HUES6 (cell line): ENCODE measurements at regions not wholly inside any gene's neighbourhood (a gene's known extent, or its start where the extent isn't known, plus 50 kb on each side); places are given as distances from the start of the nearest gene placed in this dataset.
"Not testable (repeated sequence)": the region's sequence is repeated elsewhere in the genome, so short reads cannot be mapped to it uniquely, and the experiment has no call there.

Experiments
- H3K27ac ChIP-seq: 2 replicates; pipeline ENCODE4 v1.7.0; 2013; ENCODE audit warnings: low read depth, mild to moderate bottlenecking, low read length, inconsistent platforms
- H3K27me3 ChIP-seq: 2 replicates; pipeline ENCODE4 v1.6.1; 2013; ENCODE audit warnings: low read length; ENCODE audit not compliant: control insufficient read depth, insufficient read depth
- H3K36me3 ChIP-seq: 2 replicates; pipeline ENCODE4 v1.6.1; 2013; ENCODE audit warnings: low read length; ENCODE audit not compliant: control insufficient read depth, insufficient read depth
- H3K4me1 ChIP-seq: 2 replicates; pipeline ENCODE4 v1.6.1; 2013; ENCODE audit warnings: low read length; ENCODE audit not compliant: control insufficient read depth, insufficient read depth
- H3K4me3 ChIP-seq: 2 replicates; pipeline ENCODE4 v1.5.1; 2013; ENCODE audit warnings: low read depth, low read length
- H3K9ac ChIP-seq: one replicate; pipeline ENCODE4 v1.6.1; 2013; ENCODE audit warnings: mild to moderate bottlenecking, low read length
- H3K9me3 ChIP-seq: 2 replicates; pipeline ENCODE4 v1.6.1; 2013; ENCODE audit warnings: low read depth, low read length; ENCODE audit not compliant: control insufficient read depth, insufficient read depth

DNA sequence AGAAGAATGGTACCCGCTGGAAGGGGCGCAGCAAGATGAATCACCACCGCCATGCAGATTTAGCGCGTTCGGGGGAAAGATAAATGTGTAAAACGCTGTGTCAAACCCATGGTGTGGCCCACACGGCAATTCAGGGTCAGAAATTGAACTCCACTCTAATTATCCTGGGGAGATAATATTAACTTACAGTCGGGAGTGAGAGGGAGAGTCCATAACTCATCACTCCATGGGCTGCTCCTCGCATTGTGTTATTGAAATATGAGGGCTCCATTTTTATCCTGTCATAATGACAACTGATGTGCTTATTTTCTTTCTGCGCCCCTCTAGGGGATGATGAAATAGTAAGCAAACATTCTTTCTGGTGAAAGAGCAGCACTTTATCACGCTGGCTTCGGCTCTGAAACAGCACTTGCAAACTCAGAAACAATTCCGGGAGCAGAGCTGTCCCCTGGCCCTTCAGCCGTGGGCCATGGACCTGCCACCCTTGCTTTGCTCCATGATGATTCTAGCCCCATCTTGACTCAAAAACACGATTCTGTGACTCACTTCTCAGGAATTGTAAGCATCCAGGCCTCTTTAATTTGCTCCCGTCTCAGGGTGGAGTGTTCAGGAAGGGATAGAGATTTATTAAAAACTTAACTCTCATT lies 431.6 kb downstream of the IRX1 start:
- Histone ChIP-seq H3K27ac (no peak overlapping the region), H3K36me3 (no peaks in the 10 kb centered on the region), H3K27me3 (no peaks in the 10 kb centered on the region), H3K4me1 (no peaks in the 10 kb centered on the region), H3K4me3 (no peak overlapping the region), H3K9ac (no peak overlapping the region), H3K9me3 (0 out of 2 replicates have a peak, but pooled peaks cover 5% of the 10 kb centered on the region)

DNA sequence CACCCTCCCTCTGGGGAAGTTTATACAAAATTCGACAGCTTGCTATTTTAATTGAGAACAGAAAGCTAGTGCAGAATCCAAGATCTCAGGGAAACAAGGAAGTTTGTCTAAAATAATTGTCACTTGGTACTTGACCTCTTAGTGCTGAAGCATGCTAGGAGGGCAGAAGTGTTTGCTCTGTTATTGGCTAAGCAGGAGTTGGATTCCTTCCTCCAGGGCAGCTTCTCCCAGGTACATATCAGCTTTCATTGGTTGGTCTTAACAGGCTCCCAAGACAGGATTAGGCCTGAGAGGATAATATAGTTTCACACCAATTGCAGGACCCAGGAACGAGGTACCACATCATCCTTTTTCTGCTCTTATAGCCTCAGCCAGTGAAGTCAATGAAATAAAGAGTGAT lies 432.8 kb downstream of the IRX1 start:
- Histone ChIP-seq H3K9ac (no peak overlapping the region), H3K4me1 (no peaks in the 10 kb centered on the region), H3K4me3 (no peak overlapping the region), H3K27me3 (no peaks in the 10 kb centered on the region), H3K27ac (no peak overlapping the region), H3K36me3 (no peaks in the 10 kb centered on the region), H3K9me3 (0 out of 2 replicates have a peak, but pooled peaks cover 5% of the 10 kb centered on the region)

DNA sequence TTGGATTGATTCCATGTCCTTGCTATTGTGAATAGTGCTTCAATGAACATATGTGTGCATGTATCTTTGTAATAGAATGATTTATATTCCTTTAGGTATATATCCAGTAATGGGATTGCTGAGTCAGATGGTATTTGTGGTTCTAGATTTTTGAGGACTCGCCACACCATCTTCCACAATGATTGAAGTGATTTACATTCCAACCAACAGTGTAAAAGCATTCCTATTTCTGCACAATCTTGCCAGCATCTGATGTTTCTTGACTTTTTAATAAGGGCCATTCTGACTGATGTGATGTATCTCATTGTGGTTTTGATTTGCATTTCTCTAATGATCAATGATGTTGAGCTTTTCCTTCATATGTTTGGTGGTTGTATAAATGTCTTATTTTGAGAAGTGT lies 437.9 kb downstream of the IRX1 start:
- H3K9me3 ChIP-seq, H3K27ac ChIP-seq, H3K4me3 ChIP-seq, H3K4me1 ChIP-seq, H3K36me3 ChIP-seq, H3K27me3 ChIP-seq, H3K9ac ChIP-seq: not testable (repeated sequence)

DNA sequence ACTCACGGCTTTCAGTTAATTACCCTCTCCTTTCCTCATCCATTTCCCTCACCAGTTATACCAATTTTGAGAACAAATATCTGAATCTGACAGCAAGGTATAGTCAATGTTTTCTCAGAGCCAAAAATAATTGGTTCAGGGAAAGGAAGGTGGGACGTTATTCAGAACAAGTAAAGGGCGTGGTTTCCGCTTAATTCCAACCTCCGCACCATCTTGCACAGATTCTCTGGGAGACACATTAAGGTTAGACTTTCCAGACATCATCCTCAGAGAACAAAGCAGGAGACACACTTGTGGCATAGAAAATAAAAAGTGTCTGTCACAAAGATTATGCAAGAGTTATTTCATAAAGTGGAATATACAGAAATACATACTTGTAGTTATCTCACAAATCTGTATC lies 441.2 kb downstream of the IRX1 start:
- Histone ChIP-seq H3K4me1 (no peaks in the 10 kb centered on the region), H3K27me3 (no peaks in the 10 kb centered on the region)

DNA sequence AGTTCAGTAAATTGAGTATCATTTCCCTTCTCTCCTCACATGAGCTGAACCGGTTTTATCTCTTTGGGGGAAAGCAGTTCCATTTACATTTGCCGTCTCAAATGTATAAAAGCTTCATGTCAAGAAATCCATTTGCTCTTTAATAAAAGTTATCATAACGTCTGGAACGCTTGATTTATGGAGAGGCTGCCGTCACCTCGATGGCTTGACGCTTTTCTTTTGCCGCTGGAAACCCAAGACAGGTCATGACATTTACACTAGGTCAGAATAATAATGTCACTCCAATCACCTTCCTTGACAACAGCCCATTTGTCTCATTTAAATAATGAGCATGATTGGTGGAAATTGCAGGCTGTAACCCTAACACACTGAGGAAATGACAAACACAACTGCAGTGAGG lies 443.4 kb downstream of the IRX1 start:
- H3K9me3 ChIP-seq = no peaks in the 10 kb centered on the region
- no peaks in the 10 kb centered on the region for H3K4me1 ChIP-seq
- no peaks in the 10 kb centered on the region for H3K27me3 ChIP-seq
- H3K4me3 ChIP-seq = no peak overlapping the region
- H3K9ac ChIP-seq = no peak overlapping the region
- no peaks in the 10 kb centered on the region for H3K36me3 ChIP-seq
- H3K27ac ChIP-seq = no peak overlapping the region

More for the DNA sequence above, 441.2 kb downstream of the IRX1 start:
- Histone ChIP-seq H3K9ac (no peak overlapping the region), H3K9me3 (no peaks in the 10 kb centered on the region), H3K4me3 (no peak overlapping the region), H3K27ac (no peak overlapping the region), H3K36me3 (no peaks in the 10 kb centered on the region)

DNA sequence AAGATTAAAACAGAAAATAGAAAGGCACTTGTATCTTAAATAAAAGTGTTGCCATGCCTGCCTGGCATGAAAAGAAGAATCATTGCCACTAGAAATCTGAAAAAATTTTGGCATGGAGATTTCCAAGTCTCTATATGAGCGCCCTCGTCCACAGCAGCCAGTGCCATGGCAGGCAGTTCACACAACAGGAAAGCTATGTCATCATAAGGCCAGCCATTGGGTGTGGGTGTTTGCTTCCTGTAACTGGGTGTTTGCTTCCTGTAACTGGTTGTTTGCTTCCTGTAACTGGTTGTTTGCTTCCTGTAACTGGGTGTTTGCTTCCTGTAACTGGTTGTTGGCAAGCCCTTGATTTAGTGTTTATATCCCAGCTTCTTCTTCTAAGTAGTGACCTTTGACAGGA lies 446.7 kb downstream of the IRX1 start:
- Histone ChIP-seq H3K9me3 (no peaks in the 10 kb centered on the region), H3K36me3 (no peaks in the 10 kb centered on the region), H3K27me3 (no peaks in the 10 kb centered on the region), H3K9ac (no peak overlapping the region), H3K27ac (no peak overlapping the region), H3K4me1 (no peaks in the 10 kb centered on the region), H3K4me3 (no peak overlapping the region)

DNA sequence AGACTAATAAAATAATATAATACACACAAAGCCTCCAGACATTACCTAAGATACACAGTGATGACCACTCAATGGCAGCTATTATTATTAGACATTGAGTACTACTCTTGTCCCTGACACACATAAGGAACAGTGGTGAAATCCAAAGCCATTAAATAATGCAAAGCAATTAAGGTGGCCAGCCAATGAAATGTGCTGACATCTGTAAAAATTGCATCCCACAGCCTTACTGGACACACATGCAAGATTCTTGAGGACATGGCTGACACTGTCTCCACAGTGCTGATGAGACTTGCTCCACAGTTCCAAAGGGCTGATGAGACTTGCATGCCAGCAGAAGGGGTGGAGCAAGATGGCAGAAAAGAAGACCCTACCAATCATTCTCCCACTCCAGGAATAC lies 447.5 kb downstream of the IRX1 start:
- no peak overlapping the region for H3K4me3 ChIP-seq
- no peak overlapping the region for H3K9ac ChIP-seq
- no peak overlapping the region for H3K27ac ChIP-seq
- no peaks in the 10 kb centered on the region for H3K9me3 ChIP-seq
- no peaks in the 10 kb centered on the region for H3K27me3 ChIP-seq
- no peaks in the 10 kb centered on the region for H3K36me3 ChIP-seq
- H3K4me1 ChIP-seq = no peaks in the 10 kb centered on the region

DNA sequence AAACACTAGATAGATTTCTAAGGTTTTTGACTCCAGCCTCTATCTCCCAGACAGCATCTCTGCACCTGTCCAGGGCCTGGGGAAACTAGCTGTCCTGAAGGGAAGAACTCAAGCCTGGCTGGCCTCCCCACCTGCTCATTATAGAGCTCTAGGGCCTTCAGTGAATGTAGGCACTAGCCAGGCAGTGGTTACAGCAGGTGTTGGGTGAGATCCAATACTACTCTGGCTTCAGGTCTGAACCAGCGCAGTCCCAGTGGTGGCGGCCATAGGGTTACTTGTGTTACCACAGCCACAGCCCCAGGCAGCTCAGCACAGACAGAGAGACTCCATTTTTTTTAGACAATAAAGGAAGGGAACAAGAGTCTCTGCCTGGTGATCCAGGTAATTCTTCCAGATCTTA lies 449.2 kb downstream of the IRX1 start:
- Histone ChIP-seq H3K9ac (no peak overlapping the region), H3K27me3 (no peaks in the 10 kb centered on the region), H3K4me1 (no peaks in the 10 kb centered on the region), H3K27ac (no peak overlapping the region), H3K36me3 (no peaks in the 10 kb centered on the region), H3K9me3 (no peaks in the 10 kb centered on the region), H3K4me3 (no peak overlapping the region)

DNA sequence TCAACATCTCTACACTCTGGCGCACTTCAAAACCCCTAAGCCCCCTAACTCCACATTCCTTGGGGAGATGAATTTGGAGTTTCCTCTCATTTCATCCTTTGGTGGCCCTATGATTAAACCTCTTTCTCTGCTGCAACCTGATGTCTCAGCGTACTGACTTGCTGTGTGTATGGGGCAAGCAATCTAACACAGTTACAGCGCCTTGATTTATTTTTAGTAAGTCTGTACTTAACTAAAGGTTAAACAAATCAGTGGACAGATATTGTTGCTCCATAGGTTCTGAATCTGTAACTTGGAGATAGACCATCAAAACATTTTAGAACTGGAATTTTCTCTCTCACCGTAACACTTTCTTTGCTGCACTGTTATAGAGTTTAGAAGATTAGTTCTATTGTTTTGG lies 452.8 kb downstream of the IRX1 start:
- no peak overlapping the region for H3K27ac ChIP-seq
- H3K36me3 ChIP-seq = no peaks in the 10 kb centered on the region
- H3K4me1 ChIP-seq = no peaks in the 10 kb centered on the region
- no peak overlapping the region for H3K4me3 ChIP-seq
- no peak overlapping the region for H3K9ac ChIP-seq
- H3K9me3 ChIP-seq = no peaks in the 10 kb centered on the region
- no peaks in the 10 kb centered on the region for H3K27me3 ChIP-seq

DNA sequence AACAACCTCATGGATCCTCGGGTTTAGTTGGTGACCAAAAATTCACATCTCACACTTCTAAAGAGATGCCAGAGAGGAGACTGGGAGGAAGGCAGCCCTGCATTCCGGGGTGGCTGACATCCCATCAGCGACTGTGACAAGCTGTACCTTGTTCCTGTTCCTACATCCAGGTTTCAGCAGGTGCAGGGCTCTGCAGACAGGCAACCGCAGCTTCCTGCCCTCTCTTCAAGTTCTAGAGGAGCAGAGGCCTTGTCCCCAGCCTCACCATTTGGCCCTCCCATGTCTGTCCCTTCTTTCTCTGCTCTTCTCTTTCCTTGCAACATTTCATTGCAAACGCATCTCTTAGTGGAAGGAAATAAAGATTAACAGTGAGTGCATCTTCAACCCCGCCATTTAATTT lies 454.6 kb downstream of the IRX1 start:
- no peaks in the 10 kb centered on the region for H3K4me1 ChIP-seq
- no peak overlapping the region for H3K4me3 ChIP-seq
- no peaks in the 10 kb centered on the region for H3K36me3 ChIP-seq
- H3K27me3 ChIP-seq = no peaks in the 10 kb centered on the region
- H3K9me3 ChIP-seq = no peaks in the 10 kb centered on the region
- no peak overlapping the region for H3K27ac ChIP-seq
- no peak overlapping the region for H3K9ac ChIP-seq

DNA sequence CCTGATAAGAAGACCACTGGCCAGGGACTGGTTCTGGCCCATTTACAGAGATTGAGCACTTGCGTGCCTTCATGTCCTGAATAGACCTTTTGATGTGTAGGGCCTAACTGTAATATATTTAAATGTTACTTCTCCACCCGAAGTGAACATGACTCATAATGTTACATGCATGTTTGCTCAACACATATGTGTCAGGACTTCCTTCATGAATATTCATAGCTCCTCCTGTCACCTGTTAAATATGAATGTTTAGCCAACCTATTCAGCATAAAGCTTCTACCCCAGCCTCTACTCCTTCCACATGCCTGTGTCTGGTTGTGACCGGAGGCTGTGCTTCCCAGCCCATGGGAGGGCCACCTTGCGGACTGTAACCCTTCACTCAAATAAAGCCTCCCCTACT lies 457.5 kb downstream of the IRX1 start:
- H3K9ac ChIP-seq = no peak overlapping the region
- no peak overlapping the region for H3K4me3 ChIP-seq
- no peaks in the 10 kb centered on the region for H3K36me3 ChIP-seq
- no peaks in the 10 kb centered on the region for H3K9me3 ChIP-seq
- no peak overlapping the region for H3K27ac ChIP-seq
- H3K27me3 ChIP-seq = no peaks in the 10 kb centered on the region
- H3K4me1 ChIP-seq = no peaks in the 10 kb centered on the region

DNA sequence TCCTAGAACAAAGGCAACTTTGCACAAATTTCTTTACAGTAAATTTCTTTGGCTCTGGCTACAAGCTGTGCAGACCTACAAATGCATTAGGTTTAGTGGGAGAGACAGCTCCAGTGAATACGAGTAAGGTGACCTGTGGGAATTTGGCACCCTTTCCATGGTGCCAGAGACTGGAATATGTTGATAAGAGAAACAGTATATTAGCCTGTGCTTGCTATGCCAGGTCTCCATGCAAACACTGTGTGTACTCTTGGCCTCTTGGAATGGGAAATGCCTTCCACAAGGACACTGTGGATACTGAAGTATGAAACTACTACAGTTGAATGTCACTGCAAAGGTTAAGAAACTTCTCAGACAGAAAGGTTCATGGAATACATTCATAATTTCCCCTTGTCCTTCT lies 458.5 kb downstream of the IRX1 start:
- no peaks in the 10 kb centered on the region for H3K9me3 ChIP-seq
- no peaks in the 10 kb centered on the region for H3K27me3 ChIP-seq
- no peaks in the 10 kb centered on the region for H3K4me1 ChIP-seq
- H3K9ac ChIP-seq = no peak overlapping the region
- no peak overlapping the region for H3K27ac ChIP-seq
- H3K36me3 ChIP-seq = no peaks in the 10 kb centered on the region
- H3K4me3 ChIP-seq = no peak overlapping the region
